GM12891 (cell line): ENCODE measurements at regions not wholly inside any gene's neighbourhood (a gene's known extent, or its start where the extent isn't known, plus 50 kb on each side); places are given as distances from the start of the nearest gene placed in this dataset.

Source experiments
- PAX5 ChIP-seq: IDR thresholded peaks from 2 replicates; pipeline ENCODE4 v1.6.1; 2011; ENCODE audit warnings: low read length, moderate library complexity, mild to moderate bottlenecking; ENCODE audit not compliant: insufficient read depth, severe bottlenecking
- POLR2A ChIP-seq: IDR thresholded peaks from 2 replicates; pipeline ENCODE4 v1.6.1; 2011; ENCODE audit warnings: low read depth, low read length, control low read depth
- POLR2AphosphoS5 ChIP-seq: IDR thresholded peaks from 2 replicates; pipeline ENCODE4 v1.6.1; 2011; ENCODE audit warnings: low read depth, low read length, control low read depth
- SPI1 ChIP-seq: IDR thresholded peaks from 2 replicates; pipeline ENCODE4 v1.6.1; 2011; ENCODE audit warnings: low read depth, low read length, control low read depth
- TAF1 ChIP-seq: IDR thresholded peaks from 2 replicates; pipeline ENCODE4 v1.6.1; 2011; ENCODE audit warnings: low read depth, low read length, control low read depth

GRCh38 chr2:3960106-3960505 lies 256.7 kb downstream of the DCDC2C start:
- TF ChIP-seq SPI1 (no peak), POLR2AphosphoS5 (no peak), POLR2A (no peak), TAF1 (no peak), PAX5 (no peak)
